NB4 (cell line): ENCODE measurements at regions not wholly inside any gene's neighbourhood (a gene's known extent, or its start where the extent isn't known, plus 50 kb on each side); places are given as distances from the start of the nearest gene placed in this dataset.
A peak's percentile ranks its signal among the peaks of the same experiment; 100 is the strongest.

Experiments used
- DNase-seq: peaks from one replicate; pipeline ENCODE4 v3.0.0; 2010; ENCODE audit warnings: low read depth
- H3K4me3 ChIP-seq: one replicate; pipeline ENCODE4 v1.5.1; 2011; ENCODE audit warnings: mild to moderate bottlenecking, low read depth, low read length, moderate library complexity
- MYC ChIP-seq: IDR thresholded peaks from 2 replicates; pipeline ENCODE4 v1.6.1; 2011; ENCODE audit warnings: low read depth, low read length
- POLR2A ChIP-seq: IDR thresholded peaks from 2 replicates; pipeline ENCODE4 v1.6.1; 2011; ENCODE audit warnings: mild to moderate bottlenecking; ENCODE audit not compliant: insufficient read length; ENCODE audit errors: extremely low read depth
- TF ChIP-seq, protein P1 (sequence below): IDR thresholded peaks from 2 replicates; pipeline ENCODE4 v1.6.1; 2011; ENCODE audit warnings: low read depth, low read length
- TF ChIP-seq, protein P2 (sequence below): IDR thresholded peaks from one replicate; pipeline ENCODE4 v1.5.1; 2012; ENCODE audit warnings: low read depth, low read length

DNA sequence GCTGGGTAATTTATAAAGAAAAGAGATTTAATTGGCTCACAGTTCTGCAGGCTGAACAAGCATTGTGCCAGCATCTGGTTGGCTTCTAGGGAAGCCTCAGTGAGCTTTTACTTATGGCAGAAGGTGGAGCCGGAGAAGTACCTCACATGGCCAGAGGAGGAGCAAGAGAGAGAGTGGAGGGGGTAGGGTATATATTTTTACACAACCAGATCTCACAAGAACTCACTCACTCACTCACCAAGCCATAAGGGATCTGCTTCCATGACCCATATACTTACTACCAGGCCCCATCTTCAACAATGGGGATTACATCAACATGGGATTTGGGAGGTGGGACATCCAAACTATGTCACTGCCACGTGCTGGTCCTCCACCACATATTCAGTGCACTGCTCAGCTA, 117.2 kb upstream of the PRNP start:
- no peak overlapping the region for H3K4me3 ChIP-seq
- TF ChIP-seq MYC: no peak
- TF ChIP-seq, protein P1, sequence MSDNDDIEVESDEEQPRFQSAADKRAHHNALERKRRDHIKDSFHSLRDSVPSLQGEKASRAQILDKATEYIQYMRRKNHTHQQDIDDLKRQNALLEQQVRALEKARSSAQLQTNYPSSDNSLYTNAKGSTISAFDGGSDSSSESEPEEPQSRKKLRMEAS: no peak
- TF ChIP-seq, protein P2, sequence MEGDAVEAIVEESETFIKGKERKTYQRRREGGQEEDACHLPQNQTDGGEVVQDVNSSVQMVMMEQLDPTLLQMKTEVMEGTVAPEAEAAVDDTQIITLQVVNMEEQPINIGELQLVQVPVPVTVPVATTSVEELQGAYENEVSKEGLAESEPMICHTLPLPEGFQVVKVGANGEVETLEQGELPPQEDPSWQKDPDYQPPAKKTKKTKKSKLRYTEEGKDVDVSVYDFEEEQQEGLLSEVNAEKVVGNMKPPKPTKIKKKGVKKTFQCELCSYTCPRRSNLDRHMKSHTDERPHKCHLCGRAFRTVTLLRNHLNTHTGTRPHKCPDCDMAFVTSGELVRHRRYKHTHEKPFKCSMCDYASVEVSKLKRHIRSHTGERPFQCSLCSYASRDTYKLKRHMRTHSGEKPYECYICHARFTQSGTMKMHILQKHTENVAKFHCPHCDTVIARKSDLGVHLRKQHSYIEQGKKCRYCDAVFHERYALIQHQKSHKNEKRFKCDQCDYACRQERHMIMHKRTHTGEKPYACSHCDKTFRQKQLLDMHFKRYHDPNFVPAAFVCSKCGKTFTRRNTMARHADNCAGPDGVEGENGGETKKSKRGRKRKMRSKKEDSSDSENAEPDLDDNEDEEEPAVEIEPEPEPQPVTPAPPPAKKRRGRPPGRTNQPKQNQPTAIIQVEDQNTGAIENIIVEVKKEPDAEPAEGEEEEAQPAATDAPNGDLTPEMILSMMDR: peak; percentile 39
- TF ChIP-seq POLR2A: no peak
- peak; percentile 15 for DNase-seq

DNA sequence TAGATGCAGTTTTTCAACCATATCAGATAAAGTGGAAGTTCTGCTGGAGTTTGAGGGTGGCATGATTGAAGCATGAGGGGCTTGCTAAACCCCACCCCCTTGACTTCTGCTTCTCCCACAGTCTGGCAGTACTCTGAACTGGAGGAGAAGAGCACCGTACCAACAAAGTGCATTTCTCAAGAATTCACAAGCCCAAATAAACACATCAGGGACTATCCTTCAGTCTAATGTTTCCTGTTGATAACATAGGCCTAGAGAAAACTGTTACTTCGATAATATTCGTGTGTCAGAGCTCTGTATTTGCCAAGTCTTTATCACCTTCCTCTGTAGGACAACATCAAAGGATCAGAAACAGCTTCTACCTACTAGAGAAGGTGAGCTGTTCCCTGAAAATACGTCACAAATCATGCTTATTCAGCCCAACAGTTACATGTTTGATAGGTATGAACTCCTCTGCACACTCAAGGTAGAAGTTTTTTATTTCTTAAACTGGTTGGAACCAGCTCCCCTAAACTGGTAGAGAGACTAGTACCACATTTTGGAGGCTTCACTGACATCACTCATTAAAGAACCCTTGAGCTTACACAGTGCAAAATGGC, 117.8 kb upstream of the PRNP start:
- TF ChIP-seq MYC (no peak), POLR2A (no peak)
- TF ChIP-seq, protein P2: no peak
- TF ChIP-seq, protein P1: no peak
- no peak overlapping the region for H3K4me3 ChIP-seq
- no peak for DNase-seq

DNA sequence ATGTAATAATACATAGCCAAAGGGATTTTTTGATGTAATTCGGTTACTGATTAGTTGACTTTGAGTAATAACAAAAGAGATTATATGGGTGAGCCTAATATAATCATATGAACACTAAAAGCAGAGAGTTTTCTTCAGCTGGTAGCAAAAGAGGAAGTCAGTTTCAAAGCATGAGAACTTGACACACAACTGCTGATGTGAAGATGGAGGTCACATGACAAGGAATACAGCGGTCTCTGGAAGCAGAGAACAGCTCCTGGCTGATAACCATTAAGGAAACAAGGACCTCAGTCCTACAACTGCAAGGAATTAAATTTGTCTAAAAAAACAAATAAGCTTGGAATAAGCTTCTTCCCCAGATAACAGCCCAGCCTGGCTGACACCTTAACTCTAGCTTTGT, 119.1 kb upstream of the PRNP start:
- DNase-seq: no peak

DNA sequence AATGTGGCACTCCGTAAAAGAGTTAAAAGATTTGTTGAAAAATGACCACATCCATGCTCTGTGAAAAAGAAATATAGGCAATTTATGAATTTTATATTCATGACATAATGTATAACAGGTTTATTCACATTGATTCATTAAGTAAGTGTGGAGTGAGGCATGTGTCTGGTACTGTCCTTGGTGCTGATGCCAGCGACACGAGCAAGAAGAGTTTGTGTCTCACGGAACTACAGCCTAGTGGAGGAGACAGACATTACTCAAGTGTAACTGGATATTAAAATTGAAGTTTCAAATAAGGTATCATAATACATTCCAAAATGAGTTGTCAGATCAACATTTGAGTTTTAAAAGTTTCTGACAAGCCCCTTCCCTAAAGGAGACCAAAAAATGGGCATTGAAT, 122.7 kb upstream of the PRNP start:
- peak; percentile 64 for DNase-seq
- TF ChIP-seq, protein P2: no peak
- TF ChIP-seq POLR2A: no peak
- TF ChIP-seq, protein P1: peak; percentile 92
- peak; percentile 62 for TF ChIP-seq MYC
- no peak overlapping the region for H3K4me3 ChIP-seq

More for the DNA sequence above, 119.1 kb upstream of the PRNP start:
- no peak overlapping the region for H3K4me3 ChIP-seq
- TF ChIP-seq, protein P2: no peak
- no peak for TF ChIP-seq MYC

DNA sequence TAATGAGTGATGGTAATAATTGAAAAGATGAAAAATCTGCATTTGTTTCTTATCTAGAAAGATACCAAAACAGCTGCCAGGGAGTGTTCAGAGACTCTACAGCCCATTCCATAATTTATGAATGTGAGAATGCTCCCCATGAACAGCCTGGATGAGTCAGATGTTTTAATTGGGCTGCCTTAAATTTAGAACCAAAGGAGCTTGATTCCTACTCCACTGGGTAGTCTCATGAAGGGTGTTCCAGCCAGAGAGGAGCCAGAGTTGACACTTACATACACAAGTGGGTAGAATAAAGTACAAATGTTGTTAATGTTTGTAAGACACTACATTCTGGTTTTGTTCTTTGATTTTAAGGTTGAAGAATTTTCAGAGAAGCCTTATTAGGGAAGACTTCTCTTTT, 123.2 kb upstream of the PRNP start:
- H3K4me3 ChIP-seq: no peak overlapping the region
- TF ChIP-seq, protein P2: no peak
- TF ChIP-seq POLR2A (no peak), MYC (no peak)
- TF ChIP-seq, protein P1: no peak
- no peak for DNase-seq

DNA sequence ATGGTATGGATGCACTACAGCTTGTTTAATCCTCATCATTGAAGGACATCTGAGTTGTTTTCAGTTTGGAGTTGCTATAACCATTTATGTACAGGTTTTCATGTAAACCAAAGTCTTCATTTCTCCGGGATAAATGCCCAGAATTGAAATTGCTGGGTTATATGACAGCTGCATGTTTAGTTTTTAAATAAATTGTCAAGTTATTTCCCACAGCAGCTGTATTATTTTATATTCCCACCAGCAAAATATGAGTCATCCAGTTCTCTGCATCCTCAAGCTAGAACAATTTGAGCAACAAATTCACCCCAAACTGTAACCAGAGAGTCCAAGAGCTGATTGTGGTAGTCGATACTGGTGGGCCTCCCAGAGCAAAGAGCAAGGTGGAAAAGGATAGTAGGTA, 125.6 kb upstream of the PRNP start:
- no peak for TF ChIP-seq MYC
- TF ChIP-seq, protein P2: no peak
- TF ChIP-seq, protein P1: no peak
- TF ChIP-seq POLR2A: no peak
- H3K4me3 ChIP-seq: no peak overlapping the region
- DNase-seq: no peak
